HL-60 (cell line): ENCODE measurements at regions not wholly inside any gene's neighbourhood (a gene's known extent, or its start where the extent isn't known, plus 50 kb on each side); places are given as distances from the start of the nearest gene placed in this dataset.

Experiments used
- DNase-seq, 2 experiments: peaks; one replicate each; pipeline ENCODE4 v3.0.0-alpha.2; 2010 to 2020; ENCODE audit warnings: low read depth in 1 of 2, low spot score in 1 of 2
- H3K27ac ChIP-seq: fragments of 250-450 bp; sonication (Bioruptor Pico); replicated peaks from 2 replicates; pipeline ENCODE4 v1.5.1; 2020; ENCODE audit warnings: mild to moderate bottlenecking, moderate library complexity
- H3K27me3 ChIP-seq: fragments of 250-450 bp; sonication (Bioruptor Pico); 2 replicates; pipeline ENCODE4 v1.5.1; 2021; ENCODE audit warnings: mild to moderate bottlenecking, moderate library complexity; ENCODE audit not compliant: insufficient read depth, poor library complexity, severe bottlenecking
- H3K4me3 ChIP-seq: replicated peaks from 2 replicates; pipeline ENCODE4 v1.5.1; 2011; ENCODE audit warnings: mild to moderate bottlenecking, control low read depth, low read length; ENCODE audit not compliant: insufficient read depth
- GABPA ChIP-seq: IDR thresholded peaks from 2 replicates; pipeline ENCODE4 v1.6.1; 2012; ENCODE audit warnings: low read depth
- POLR2AphosphoS5 ChIP-seq: IDR thresholded peaks from 2 replicates; pipeline ENCODE4 v1.6.1; 2012; ENCODE audit warnings: low read depth
- SPI1 ChIP-seq: IDR thresholded peaks from 2 replicates; pipeline ENCODE4 v1.6.1; 2012; ENCODE audit warnings: low read depth, mild to moderate bottlenecking, borderline replicate concordance
- TF ChIP-seq, protein P1 (sequence below): IDR thresholded peaks from one replicate; pipeline ENCODE4 v1.5.1; 2011; ENCODE audit warnings: low read length, control low read depth, inconsistent platforms; ENCODE audit not compliant: insufficient read depth
- TF ChIP-seq, protein P2 (sequence below): IDR thresholded peaks from 2 replicates; pipeline ENCODE4 v1.6.1; 2012; ENCODE audit warnings: low read depth; ENCODE audit not compliant: insufficient replicate concordance

DNA sequence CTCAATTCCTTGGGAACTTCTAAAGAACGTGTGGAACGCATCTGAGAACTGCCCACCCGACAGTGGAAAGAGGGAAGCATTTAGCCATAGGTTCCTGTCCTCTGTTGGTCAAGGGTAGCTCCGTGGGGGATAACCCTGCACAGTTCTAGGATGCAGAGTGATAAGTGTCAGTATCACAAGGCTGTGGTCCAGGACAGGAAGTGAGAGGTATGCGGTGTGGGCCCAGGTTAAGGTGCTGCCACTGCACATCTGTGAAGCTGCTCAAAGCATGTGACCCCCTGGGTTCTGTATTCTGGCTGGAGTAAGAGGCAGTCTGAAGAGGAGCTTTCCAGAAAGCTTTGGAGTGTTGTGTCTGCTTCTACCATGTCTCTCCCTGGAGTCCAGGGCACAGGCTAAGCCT lies 51.7 kb upstream of the HES1 start:
- DNase-seq: no peak
- TF ChIP-seq, protein P1, sequence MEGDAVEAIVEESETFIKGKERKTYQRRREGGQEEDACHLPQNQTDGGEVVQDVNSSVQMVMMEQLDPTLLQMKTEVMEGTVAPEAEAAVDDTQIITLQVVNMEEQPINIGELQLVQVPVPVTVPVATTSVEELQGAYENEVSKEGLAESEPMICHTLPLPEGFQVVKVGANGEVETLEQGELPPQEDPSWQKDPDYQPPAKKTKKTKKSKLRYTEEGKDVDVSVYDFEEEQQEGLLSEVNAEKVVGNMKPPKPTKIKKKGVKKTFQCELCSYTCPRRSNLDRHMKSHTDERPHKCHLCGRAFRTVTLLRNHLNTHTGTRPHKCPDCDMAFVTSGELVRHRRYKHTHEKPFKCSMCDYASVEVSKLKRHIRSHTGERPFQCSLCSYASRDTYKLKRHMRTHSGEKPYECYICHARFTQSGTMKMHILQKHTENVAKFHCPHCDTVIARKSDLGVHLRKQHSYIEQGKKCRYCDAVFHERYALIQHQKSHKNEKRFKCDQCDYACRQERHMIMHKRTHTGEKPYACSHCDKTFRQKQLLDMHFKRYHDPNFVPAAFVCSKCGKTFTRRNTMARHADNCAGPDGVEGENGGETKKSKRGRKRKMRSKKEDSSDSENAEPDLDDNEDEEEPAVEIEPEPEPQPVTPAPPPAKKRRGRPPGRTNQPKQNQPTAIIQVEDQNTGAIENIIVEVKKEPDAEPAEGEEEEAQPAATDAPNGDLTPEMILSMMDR: no peak
- TF ChIP-seq SPI1 (no peak), GABPA (no peak), POLR2AphosphoS5 (no peak)
- TF ChIP-seq, protein P2, sequence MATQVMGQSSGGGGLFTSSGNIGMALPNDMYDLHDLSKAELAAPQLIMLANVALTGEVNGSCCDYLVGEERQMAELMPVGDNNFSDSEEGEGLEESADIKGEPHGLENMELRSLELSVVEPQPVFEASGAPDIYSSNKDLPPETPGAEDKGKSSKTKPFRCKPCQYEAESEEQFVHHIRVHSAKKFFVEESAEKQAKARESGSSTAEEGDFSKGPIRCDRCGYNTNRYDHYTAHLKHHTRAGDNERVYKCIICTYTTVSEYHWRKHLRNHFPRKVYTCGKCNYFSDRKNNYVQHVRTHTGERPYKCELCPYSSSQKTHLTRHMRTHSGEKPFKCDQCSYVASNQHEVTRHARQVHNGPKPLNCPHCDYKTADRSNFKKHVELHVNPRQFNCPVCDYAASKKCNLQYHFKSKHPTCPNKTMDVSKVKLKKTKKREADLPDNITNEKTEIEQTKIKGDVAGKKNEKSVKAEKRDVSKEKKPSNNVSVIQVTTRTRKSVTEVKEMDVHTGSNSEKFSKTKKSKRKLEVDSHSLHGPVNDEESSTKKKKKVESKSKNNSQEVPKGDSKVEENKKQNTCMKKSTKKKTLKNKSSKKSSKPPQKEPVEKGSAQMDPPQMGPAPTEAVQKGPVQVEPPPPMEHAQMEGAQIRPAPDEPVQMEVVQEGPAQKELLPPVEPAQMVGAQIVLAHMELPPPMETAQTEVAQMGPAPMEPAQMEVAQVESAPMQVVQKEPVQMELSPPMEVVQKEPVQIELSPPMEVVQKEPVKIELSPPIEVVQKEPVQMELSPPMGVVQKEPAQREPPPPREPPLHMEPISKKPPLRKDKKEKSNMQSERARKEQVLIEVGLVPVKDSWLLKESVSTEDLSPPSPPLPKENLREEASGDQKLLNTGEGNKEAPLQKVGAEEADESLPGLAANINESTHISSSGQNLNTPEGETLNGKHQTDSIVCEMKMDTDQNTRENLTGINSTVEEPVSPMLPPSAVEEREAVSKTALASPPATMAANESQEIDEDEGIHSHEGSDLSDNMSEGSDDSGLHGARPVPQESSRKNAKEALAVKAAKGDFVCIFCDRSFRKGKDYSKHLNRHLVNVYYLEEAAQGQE: no peak
- H3K27me3 ChIP-seq: no peaks in the 10 kb centered on the region

More for the DNA sequence above, 51.7 kb upstream of the HES1 start:
- Histone ChIP-seq H3K27ac (no peak overlapping the region), H3K4me3 (no peak overlapping the region)
